ENCODE measurements at regions not wholly inside any gene's neighbourhood (a gene's known extent, or its start where the extent isn't known, plus 50 kb on each side); places are given as distances from the start of the nearest gene placed in this dataset.

DNA sequence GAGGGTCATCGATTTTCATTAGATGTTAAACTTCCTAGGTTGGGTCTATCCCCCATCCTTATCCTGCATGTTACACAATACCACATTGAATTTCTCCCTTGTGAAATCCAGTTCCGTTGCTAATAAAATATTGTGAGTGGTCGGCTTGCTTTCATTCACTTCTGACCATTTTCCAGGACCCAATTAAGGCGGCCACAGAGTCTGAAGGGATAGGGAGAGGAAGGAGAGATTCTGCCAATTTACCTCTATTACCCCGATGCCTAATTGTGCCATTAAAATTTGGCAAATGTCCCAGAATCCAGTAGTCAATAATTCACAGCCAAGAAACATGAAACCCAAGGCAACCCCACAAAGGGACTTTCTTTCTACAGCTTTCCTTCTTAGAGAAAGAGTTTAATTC, 129.9 kb downstream of the IPMK start:
- TF ChIP-seq EZH2phosphoT487 (IDR thresholded peaks at IDR 0.05; ENCODE audit: low read depth, severe bottlenecking, unreplicated experiment) (no peak), EZH2 (IDR thresholded peaks at IDR 0.05; ENCODE audit: borderline replicate concordance) (no peak)
- TF ChIP-seq, protein P1, sequence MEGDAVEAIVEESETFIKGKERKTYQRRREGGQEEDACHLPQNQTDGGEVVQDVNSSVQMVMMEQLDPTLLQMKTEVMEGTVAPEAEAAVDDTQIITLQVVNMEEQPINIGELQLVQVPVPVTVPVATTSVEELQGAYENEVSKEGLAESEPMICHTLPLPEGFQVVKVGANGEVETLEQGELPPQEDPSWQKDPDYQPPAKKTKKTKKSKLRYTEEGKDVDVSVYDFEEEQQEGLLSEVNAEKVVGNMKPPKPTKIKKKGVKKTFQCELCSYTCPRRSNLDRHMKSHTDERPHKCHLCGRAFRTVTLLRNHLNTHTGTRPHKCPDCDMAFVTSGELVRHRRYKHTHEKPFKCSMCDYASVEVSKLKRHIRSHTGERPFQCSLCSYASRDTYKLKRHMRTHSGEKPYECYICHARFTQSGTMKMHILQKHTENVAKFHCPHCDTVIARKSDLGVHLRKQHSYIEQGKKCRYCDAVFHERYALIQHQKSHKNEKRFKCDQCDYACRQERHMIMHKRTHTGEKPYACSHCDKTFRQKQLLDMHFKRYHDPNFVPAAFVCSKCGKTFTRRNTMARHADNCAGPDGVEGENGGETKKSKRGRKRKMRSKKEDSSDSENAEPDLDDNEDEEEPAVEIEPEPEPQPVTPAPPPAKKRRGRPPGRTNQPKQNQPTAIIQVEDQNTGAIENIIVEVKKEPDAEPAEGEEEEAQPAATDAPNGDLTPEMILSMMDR (IDR thresholded peaks at IDR 0.05; ENCODE audit: poor library complexity): no peak

All from hepatocyte (in vitro differentiated cells).